Prostate gland (tissue), 2 donors: ENCODE measurements at regions not wholly inside any gene's neighbourhood (a gene's known extent, or its start where the extent isn't known, plus 50 kb on each side); places are given as distances from the start of the nearest gene placed in this dataset.

Source experiments
- CTCF ChIP-seq, 4 experiments: fragments of 200-600 bp in 2 of 4; fragments of 450-650 bp in 2 of 4; sonication (generic) in 2 of 4; IDR thresholded peaks; 1 replicate in 3 of 4; 2 replicates in 1 of 4; pipeline ENCODE4 v1.5.1; 2016 to 2019; ENCODE audit warnings: antibody characterized with exemption in 4 of 4, mild to moderate bottlenecking in 2 of 4, moderate library complexity in 2 of 4
- POLR2A ChIP-seq: fragments of 450-650 bp; IDR thresholded peaks from one replicate; pipeline ENCODE4 v1.6.1; 2016; ENCODE audit warnings: antibody characterized with exemption, mild to moderate bottlenecking
- POLR2AphosphoS5 ChIP-seq: sonication (generic); formaldehyde crosslinking; IDR thresholded peaks from one replicate; pipeline ENCODE4 v1.6.1; 2017; ENCODE audit warnings: antibody characterized with exemption

GRCh38 chr6:10014557-10014956 is 400.3 kb downstream of the TFAP2A start:
- TF ChIP-seq CTCF (IDR thresholded peaks at IDR 0.05), result no peak
- TF ChIP-seq POLR2AphosphoS5, result no peak
- TF ChIP-seq POLR2A, result no peak
